HG03432 (cell line): ENCODE measurements at regions not wholly inside any gene's neighbourhood (a gene's known extent, or its start where the extent isn't known, plus 50 kb on each side); places are given as distances from the start of the nearest gene placed in this dataset.
A peak's percentile ranks its signal among the peaks of the same experiment; 100 is the strongest.

Experiments
- ATAC-seq: cut with Tn5 transposase; IDR thresholded peaks from one replicate; pipeline ENCODE4 v1.9.1; 2021; ENCODE audit warnings: mild to moderate bottlenecking, moderate library complexity; ENCODE audit not compliant: unreplicated experiment

GRCh38 chr9:36728651-36729520 is 156.2 kb downstream of the MELK start:
- peak; percentile 59 for ATAC-seq

- ATAC-seq, result no peak
Observed at GRCh38 chr9:36729906-36730305, 157.2 kb downstream of the MELK start.

- no peak for ATAC-seq
Observed at GRCh38 chr9:36730414-36730813, 157.7 kb downstream of the MELK start.

- no peak for ATAC-seq
Observed at GRCh38 chr9:36731068-36731956, 158.6 kb downstream of the MELK start.

GRCh38 chr9:36734737-36735136 is 162.0 kb downstream of the MELK start:
- no peak for ATAC-seq

- ATAC-seq, result no peak
Observed at GRCh38 chr9:36736648-36737047, 164.0 kb downstream of the MELK start.

GRCh38 chr9:36738318-36738976 is 165.8 kb downstream of the MELK start:
- no peak for ATAC-seq

- ATAC-seq, result no peak
Observed at GRCh38 chr9:36739373-36740116, 166.8 kb downstream of the MELK start.

- no peak for ATAC-seq
Observed at GRCh38 chr9:36742264-36742663, 169.6 kb downstream of the MELK start.

- no peak for ATAC-seq
Observed at GRCh38 chr9:36744678-36745077, 172.0 kb downstream of the MELK start.

- no peak for ATAC-seq
Observed at GRCh38 chr9:36745977-36746376, 173.3 kb downstream of the MELK start.

- ATAC-seq, result no peak
Observed at GRCh38 chr9:36746415-36746814, 173.7 kb downstream of the MELK start.

GRCh38 chr9:36748322-36748899 is 175.7 kb downstream of the MELK start:
- ATAC-seq, result peak; percentile 47

- ATAC-seq, result no peak
Observed at GRCh38 chr9:36749461-36749860, 176.8 kb downstream of the MELK start.

GRCh38 chr9:36750630-36751029 is 177.9 kb downstream of the MELK start:
- ATAC-seq, result no peak

- ATAC-seq, result no peak
Observed at GRCh38 chr9:36755019-36755418, 182.3 kb downstream of the MELK start.

- no peak for ATAC-seq
Observed at GRCh38 chr9:36759141-36759540, 186.4 kb downstream of the MELK start.

- no peak for ATAC-seq
Observed at GRCh38 chr9:36759976-36760375, 187.3 kb downstream of the MELK start.

GRCh38 chr9:36760667-36761420 is 188.1 kb downstream of the MELK start:
- ATAC-seq, result no peak

GRCh38 chr9:36762958-36763357 is 190.3 kb downstream of the MELK start:
- no peak for ATAC-seq
